Endothelial cell of umbilical vein (primary cell): ENCODE measurements at regions not wholly inside any gene's neighbourhood (a gene's known extent, or its start where the extent isn't known, plus 50 kb on each side); places are given as distances from the start of the nearest gene placed in this dataset.

Experiments
- BruUV-seq: library from RNA; stranded (reverse); fragments of 400-500 nt; replicated peaks from 2 replicates; lab custom pipeline; 2021; lab: Mats Ljungman, UMichigan
- CTCF ChIA-PET: fragments of 300-600, 350-600 bp; sonication (Branson Sonifier 250); formaldehyde crosslinking; loops from one replicate; lab custom pipeline; 2021; ENCODE audit warnings: antibody characterized with exemption, inconsistent platforms; lab: Charles Lee
- POLR2A ChIA-PET: fragments of 300-600, 350-600 bp; sonication (Branson Sonifier 250); formaldehyde crosslinking; loops from one replicate; lab custom pipeline; 2021; ENCODE audit warnings: antibody characterized with exemption, inconsistent platforms; lab: Charles Lee
- DNase-seq: peaks from one replicate; pipeline ENCODE4 v3.0.0-alpha.2; 2011; ENCODE audit warnings: low read depth, low spot score
- FAIRE-seq: peaks from 2 replicates; lab custom pipeline; 2011; peaks lifted over from hg19 to GRCh38; lab: Jason Lieb, UNC
- H2AFZ ChIP-seq: 2 replicates; pipeline ENCODE4 v1.6.0; 2012; ENCODE audit warnings: low read depth, low read length, control low read depth, inconsistent platforms
- H3K27ac ChIP-seq: 2 replicates; pipeline ENCODE4 v1.5.1; 2011; ENCODE audit warnings: low read depth, mild to moderate bottlenecking, control low read depth, low read length, moderate library complexity; ENCODE audit not compliant: insufficient read depth
- H3K27me3 ChIP-seq, 2 experiments: 2 replicates each; pipeline versions ENCODE4 v1.6.0 to v1.6.1; 2011; ENCODE audit warnings: low read length in 2 of 2, mixed read lengths in 1 of 2; ENCODE audit not compliant: control insufficient read depth in 2 of 2, insufficient read depth in 2 of 2
- H3K36me3 ChIP-seq, 2 experiments: 2 replicates in 1 of 2; 3 replicates in 1 of 2; pipeline ENCODE4 v1.5.1; 2011; ENCODE audit warnings: low read length in 2 of 2, mild to moderate bottlenecking in 1 of 2, moderate library complexity in 1 of 2; ENCODE audit not compliant: control insufficient read depth in 2 of 2, insufficient read depth in 2 of 2; ENCODE audit errors: extremely low read depth in 1 of 2
- H3K4me1 ChIP-seq: 3 replicates; pipeline ENCODE4 v1.5.1; 2011; ENCODE audit warnings: mild to moderate bottlenecking, low read length; ENCODE audit not compliant: control insufficient read depth, insufficient read depth; ENCODE audit errors: extremely low read depth
- H3K4me2 ChIP-seq: 2 replicates; pipeline ENCODE4 v1.6.1; 2011; ENCODE audit warnings: low read length, control low read depth, mixed read lengths; ENCODE audit not compliant: insufficient read depth
- H3K4me3 ChIP-seq, 3 experiments: fragments of 200-600 bp in 1 of 3; sonication (generic), shearing (Covaris generic) in 1 of 3; replicated peaks in 1 of 3; 2 replicates each; pipeline ENCODE4 v1.5.1; 2011 to 2016; ENCODE audit warnings: control low read depth in 3 of 3, low read length in 3 of 3, mild to moderate bottlenecking in 2 of 3, inconsistent platforms in 1 of 3, low read depth in 1 of 3, moderate library complexity in 1 of 3; ENCODE audit not compliant: insufficient read depth in 1 of 3
- H3K79me2 ChIP-seq: 2 replicates; pipeline ENCODE4 v1.6.0; 2012; ENCODE audit warnings: low read length, inconsistent platforms; ENCODE audit not compliant: control insufficient read depth, insufficient read depth
- H3K9ac ChIP-seq: replicated peaks from 2 replicates; pipeline ENCODE3; 2011; ENCODE audit warnings: low read length, control low read depth; ENCODE audit not compliant: insufficient read depth; ENCODE audit errors: extremely low read depth
- H3K9me1 ChIP-seq: replicated peaks from 3 replicates; pipeline ENCODE4 v1.6.0; 2011; ENCODE audit warnings: mild to moderate bottlenecking, low read length; ENCODE audit not compliant: control insufficient read depth, insufficient read depth; ENCODE audit errors: extremely low read depth
- H3K9me3 ChIP-seq: replicated peaks from 2 replicates; pipeline ENCODE4 v1.5.1; 2012; ENCODE audit warnings: low read length, inconsistent platforms; ENCODE audit not compliant: control insufficient read depth, insufficient read depth
- H4K20me1 ChIP-seq: replicated peaks from 2 replicates; pipeline ENCODE3; 2011; ENCODE audit warnings: mild to moderate bottlenecking, low read length; ENCODE audit not compliant: control insufficient read depth, insufficient read depth; ENCODE audit errors: extremely low read depth
- EZH2 ChIP-seq: IDR thresholded peaks from 2 replicates; pipeline ENCODE4 v1.6.1; 2012; ENCODE audit warnings: borderline replicate concordance, low read depth, mild to moderate bottlenecking, moderate library complexity, low read length, inconsistent platforms; ENCODE audit not compliant: severe bottlenecking
- FOS ChIP-seq: IDR thresholded peaks from 2 replicates; pipeline ENCODE4 v1.6.1; 2011; ENCODE audit warnings: mild to moderate bottlenecking, low read length, moderate library complexity, borderline replicate concordance; ENCODE audit not compliant: insufficient read depth
- GATA2 ChIP-seq: IDR thresholded peaks from 2 replicates; pipeline ENCODE4 v1.7.0; 2011; ENCODE audit warnings: low read depth, mild to moderate bottlenecking, moderate library complexity, mixed read lengths, low read length; ENCODE audit not compliant: insufficient read length, insufficient read depth
- JUN ChIP-seq: IDR thresholded peaks from 2 replicates; pipeline ENCODE4 v1.6.1; 2011; ENCODE audit warnings: borderline replicate concordance, low read depth; ENCODE audit not compliant: insufficient read length, insufficient read depth
- MYC ChIP-seq: IDR thresholded peaks from one replicate; pipeline ENCODE4 v1.6.1; 2011; ENCODE audit warnings: mild to moderate bottlenecking, low read depth, low read length
- POLR2A ChIP-seq: IDR thresholded peaks from 2 replicates; pipeline ENCODE4 v1.6.1; 2012; ENCODE audit warnings: low read depth, mild to moderate bottlenecking, control low read depth, low read length
- POLR2AphosphoS5 ChIP-seq: IDR thresholded peaks from 2 replicates; pipeline ENCODE4 v1.6.1; 2012; ENCODE audit warnings: low read depth, mild to moderate bottlenecking, control low read depth, low read length, moderate library complexity; ENCODE audit not compliant: insufficient read depth
- dilution Hi-C: fragments of 300-500 bp; cut with MboI; formaldehyde crosslinking; loops from one replicate; pipeline ENCODE4 v1.15.0; 2019; ENCODE audit warnings: low sequenced_read_pairs; ENCODE audit not compliant: extremely low pct_ligation_motif_present
- intact Hi-C: fragments of 100-400 bp; cut with micrococcal nuclease; formaldehyde crosslinking; loops from one replicate; pipeline ENCODE4 v1.10.0; 2022
- TF ChIP-seq, protein P1 (sequence below), 2 donors: IDR thresholded peaks; 1 replicate in 1 of 2; 2 replicates in 1 of 2; pipeline ENCODE4 v1.5.1; 2011; ENCODE audit warnings: low read length in 2 of 2, mild to moderate bottlenecking in 2 of 2, moderate library complexity in 2 of 2, control low read depth in 1 of 2, inconsistent platforms in 1 of 2, low read depth in 1 of 2; ENCODE audit not compliant: insufficient read depth in 1 of 2; ENCODE audit errors: extremely low read depth in 1 of 2
- TF ChIP-seq, protein P2 (sequence below): IDR thresholded peaks from 2 replicates; pipeline ENCODE4 v1.6.1; 2011; ENCODE audit not compliant: insufficient read depth, insufficient read length

DNA sequence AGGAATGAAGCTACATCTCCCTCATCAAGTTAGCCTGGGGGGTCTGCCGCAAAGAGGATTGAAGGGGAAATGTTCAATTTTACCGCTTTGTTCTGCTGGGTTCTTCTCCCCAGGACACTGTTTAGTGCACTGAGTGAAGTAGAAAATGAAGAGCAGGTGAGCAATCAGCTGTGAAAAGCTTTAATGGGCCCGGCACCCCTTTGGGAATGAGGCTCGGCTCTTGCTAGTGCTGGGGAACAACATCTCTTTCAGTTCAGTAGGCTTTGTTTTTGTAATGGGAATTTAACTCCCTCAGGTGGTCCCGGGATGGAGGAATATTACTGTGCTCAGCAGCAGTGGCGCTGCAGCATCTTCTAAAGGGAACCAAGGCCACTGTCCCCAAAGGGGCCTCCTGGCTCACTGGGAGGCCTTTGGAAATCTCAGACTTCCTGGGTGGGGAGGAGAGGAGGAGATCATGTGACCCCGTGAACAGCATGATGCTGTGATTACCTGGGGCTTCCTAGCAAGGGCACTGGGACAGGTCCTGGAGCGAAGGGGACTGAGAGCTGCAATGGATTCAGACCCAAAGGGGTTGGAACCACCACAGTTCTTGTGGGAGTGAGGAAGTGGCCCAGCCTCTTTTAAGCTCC is 85.2 kb upstream of the MAX start:
- CTCF ChIA-PET = interaction anchor here (0.6 to 3.0 kb wide), 3 partner anchors 10 to 17 kb away, joined by 3 to 10 read pairs (median 7); no protein-coding TSS in a partner anchor
- BruUV-seq = no TSS peak

More for the DNA sequence above, 85.2 kb upstream of the MAX start:
- Histone ChIP-seq H3K79me2 (no peaks in the 10 kb centered on the region), H3K27ac (no peak overlapping the region), H2AFZ (no peak overlapping the region), H3K4me3 (no peak overlapping the region), H3K27me3 (peaks cover 6 to 14% of the 10 kb centered on the region in 2 experiments), H3K9me1 (no peaks in the 10 kb centered on the region), H3K36me3 (no peaks in the 10 kb centered on the region), H3K4me2 (no peak overlapping the region), H3K9me3 (no peaks in the 10 kb centered on the region), H4K20me1 (no peaks in the 10 kb centered on the region), H3K4me1 (no peaks in the 10 kb centered on the region), H3K9ac (no peak overlapping the region)
- DNase-seq = no peak
- POLR2A ChIA-PET = no interaction called here
- intact Hi-C loops (no loop called here), dilution Hi-C loops (no loop called here)
- no peak for TF ChIP-seq FOS
- no peak for TF ChIP-seq POLR2A
- no peak for TF ChIP-seq POLR2AphosphoS5
- TF ChIP-seq JUN = no peak
- TF ChIP-seq, protein P1, sequence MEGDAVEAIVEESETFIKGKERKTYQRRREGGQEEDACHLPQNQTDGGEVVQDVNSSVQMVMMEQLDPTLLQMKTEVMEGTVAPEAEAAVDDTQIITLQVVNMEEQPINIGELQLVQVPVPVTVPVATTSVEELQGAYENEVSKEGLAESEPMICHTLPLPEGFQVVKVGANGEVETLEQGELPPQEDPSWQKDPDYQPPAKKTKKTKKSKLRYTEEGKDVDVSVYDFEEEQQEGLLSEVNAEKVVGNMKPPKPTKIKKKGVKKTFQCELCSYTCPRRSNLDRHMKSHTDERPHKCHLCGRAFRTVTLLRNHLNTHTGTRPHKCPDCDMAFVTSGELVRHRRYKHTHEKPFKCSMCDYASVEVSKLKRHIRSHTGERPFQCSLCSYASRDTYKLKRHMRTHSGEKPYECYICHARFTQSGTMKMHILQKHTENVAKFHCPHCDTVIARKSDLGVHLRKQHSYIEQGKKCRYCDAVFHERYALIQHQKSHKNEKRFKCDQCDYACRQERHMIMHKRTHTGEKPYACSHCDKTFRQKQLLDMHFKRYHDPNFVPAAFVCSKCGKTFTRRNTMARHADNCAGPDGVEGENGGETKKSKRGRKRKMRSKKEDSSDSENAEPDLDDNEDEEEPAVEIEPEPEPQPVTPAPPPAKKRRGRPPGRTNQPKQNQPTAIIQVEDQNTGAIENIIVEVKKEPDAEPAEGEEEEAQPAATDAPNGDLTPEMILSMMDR (IDR thresholded peaks at IDR 0.05; ENCODE audit: extremely low read depth in 1 of 2, insufficient read depth in 1 of 2, low read depth in 1 of 2, low read length in 2 of 2) = no peak
- TF ChIP-seq MYC = no peak
- TF ChIP-seq, protein P2, sequence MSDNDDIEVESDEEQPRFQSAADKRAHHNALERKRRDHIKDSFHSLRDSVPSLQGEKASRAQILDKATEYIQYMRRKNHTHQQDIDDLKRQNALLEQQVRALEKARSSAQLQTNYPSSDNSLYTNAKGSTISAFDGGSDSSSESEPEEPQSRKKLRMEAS = no peak
- no peak for TF ChIP-seq GATA2
- no peak for TF ChIP-seq EZH2
- no peak for FAIRE-seq
